ENCODE measurements at regions not wholly inside any gene's neighbourhood (a gene's known extent, or its start where the extent isn't known, plus 50 kb on each side); places are given as distances from the start of the nearest gene placed in this dataset.
"Not testable (repeated sequence)": the region's sequence is repeated elsewhere in the genome, so short reads cannot be mapped to it uniquely, and the experiment has no call there.

GRCh38 chr9:31937737-31938136 lies 446.7 kb upstream of the ACO1 start:
- not testable (repeated sequence) for TF ChIP-seq POLR2A (IDR thresholded peaks at IDR 0.05; ENCODE audit: low read length); GATA1 (IDR thresholded peaks at IDR 0.05; ENCODE audit: low read depth, low read length)

Data from erythroblast (primary cell).